ENCODE measurements at regions not wholly inside any gene's neighbourhood (a gene's known extent, or its start where the extent isn't known, plus 50 kb on each side); places are given as distances from the start of the nearest gene placed in this dataset.

DNA sequence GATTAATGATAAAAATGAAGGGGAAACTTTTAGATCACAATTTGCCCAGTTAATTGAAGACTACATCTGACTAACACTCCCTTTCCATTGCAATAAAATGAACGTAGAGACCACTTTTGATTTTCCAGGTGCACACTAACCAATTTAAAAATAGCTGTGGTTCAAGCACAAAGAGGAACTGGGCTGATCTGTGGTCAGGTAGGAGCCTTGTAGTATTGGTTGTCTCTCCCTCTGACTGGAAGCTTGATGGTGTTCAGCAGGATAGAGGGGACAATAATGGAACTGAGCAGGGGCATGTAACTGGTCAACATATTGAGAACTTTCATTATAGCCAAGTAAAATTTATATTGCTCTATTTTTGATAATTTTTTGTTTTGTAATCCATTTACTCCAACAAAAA, 886.8 kb upstream of the SEMA6A start:
- TF ChIP-seq POLR2A (IDR thresholded peaks at IDR 0.05; ENCODE audit: low read length) = no peak
- TF ChIP-seq GATA1 (IDR thresholded peaks at IDR 0.05; ENCODE audit: low read depth, low read length) = no peak
